Endothelial cell of umbilical vein (primary cell): ENCODE measurements at regions not wholly inside any gene's neighbourhood (a gene's known extent, or its start where the extent isn't known, plus 50 kb on each side); places are given as distances from the start of the nearest gene placed in this dataset.

Source experiments
- BruUV-seq: library from RNA; stranded (reverse); fragments of 400-500 nt; replicated peaks from 2 replicates; lab custom pipeline; 2021; lab: Mats Ljungman, UMichigan
- CTCF ChIA-PET: fragments of 300-600, 350-600 bp; sonication (Branson Sonifier 250); formaldehyde crosslinking; loops from one replicate; lab custom pipeline; 2021; ENCODE audit warnings: antibody characterized with exemption, inconsistent platforms; lab: Charles Lee
- POLR2A ChIA-PET: fragments of 300-600, 350-600 bp; sonication (Branson Sonifier 250); formaldehyde crosslinking; loops from one replicate; lab custom pipeline; 2021; ENCODE audit warnings: antibody characterized with exemption, inconsistent platforms; lab: Charles Lee
- DNase-seq: peaks from one replicate; pipeline ENCODE4 v3.0.0-alpha.2; 2011; ENCODE audit warnings: low read depth, low spot score
- FAIRE-seq: peaks from 2 replicates; lab custom pipeline; 2011; peaks lifted over from hg19 to GRCh38; lab: Jason Lieb, UNC
- H2AFZ ChIP-seq: 2 replicates; pipeline ENCODE4 v1.6.0; 2012; ENCODE audit warnings: low read depth, low read length, control low read depth, inconsistent platforms
- H3K27ac ChIP-seq: 2 replicates; pipeline ENCODE4 v1.5.1; 2011; ENCODE audit warnings: low read depth, mild to moderate bottlenecking, control low read depth, low read length, moderate library complexity; ENCODE audit not compliant: insufficient read depth
- H3K27me3 ChIP-seq, 2 experiments: 2 replicates each; pipeline versions ENCODE4 v1.6.0 to v1.6.1; 2011; ENCODE audit warnings: low read length in 2 of 2, mixed read lengths in 1 of 2; ENCODE audit not compliant: control insufficient read depth in 2 of 2, insufficient read depth in 2 of 2
- H3K36me3 ChIP-seq, 2 experiments: 2 replicates in 1 of 2; 3 replicates in 1 of 2; pipeline ENCODE4 v1.5.1; 2011; ENCODE audit warnings: low read length in 2 of 2, mild to moderate bottlenecking in 1 of 2, moderate library complexity in 1 of 2; ENCODE audit not compliant: control insufficient read depth in 2 of 2, insufficient read depth in 2 of 2; ENCODE audit errors: extremely low read depth in 1 of 2
- H3K4me1 ChIP-seq: 3 replicates; pipeline ENCODE4 v1.5.1; 2011; ENCODE audit warnings: mild to moderate bottlenecking, low read length; ENCODE audit not compliant: control insufficient read depth, insufficient read depth; ENCODE audit errors: extremely low read depth
- H3K4me2 ChIP-seq: 2 replicates; pipeline ENCODE4 v1.6.1; 2011; ENCODE audit warnings: low read length, control low read depth, mixed read lengths; ENCODE audit not compliant: insufficient read depth
- H3K4me3 ChIP-seq, 3 experiments: fragments of 200-600 bp in 1 of 3; sonication (generic), shearing (Covaris generic) in 1 of 3; replicated peaks in 1 of 3; 2 replicates each; pipeline ENCODE4 v1.5.1; 2011 to 2016; ENCODE audit warnings: control low read depth in 3 of 3, low read length in 3 of 3, mild to moderate bottlenecking in 2 of 3, inconsistent platforms in 1 of 3, low read depth in 1 of 3, moderate library complexity in 1 of 3; ENCODE audit not compliant: insufficient read depth in 1 of 3
- H3K79me2 ChIP-seq: 2 replicates; pipeline ENCODE4 v1.6.0; 2012; ENCODE audit warnings: low read length, inconsistent platforms; ENCODE audit not compliant: control insufficient read depth, insufficient read depth
- H3K9ac ChIP-seq: replicated peaks from 2 replicates; pipeline ENCODE3; 2011; ENCODE audit warnings: low read length, control low read depth; ENCODE audit not compliant: insufficient read depth; ENCODE audit errors: extremely low read depth
- H3K9me1 ChIP-seq: replicated peaks from 3 replicates; pipeline ENCODE4 v1.6.0; 2011; ENCODE audit warnings: mild to moderate bottlenecking, low read length; ENCODE audit not compliant: control insufficient read depth, insufficient read depth; ENCODE audit errors: extremely low read depth
- H3K9me3 ChIP-seq: replicated peaks from 2 replicates; pipeline ENCODE4 v1.5.1; 2012; ENCODE audit warnings: low read length, inconsistent platforms; ENCODE audit not compliant: control insufficient read depth, insufficient read depth
- H4K20me1 ChIP-seq: replicated peaks from 2 replicates; pipeline ENCODE3; 2011; ENCODE audit warnings: mild to moderate bottlenecking, low read length; ENCODE audit not compliant: control insufficient read depth, insufficient read depth; ENCODE audit errors: extremely low read depth
- EZH2 ChIP-seq: IDR thresholded peaks from 2 replicates; pipeline ENCODE4 v1.6.1; 2012; ENCODE audit warnings: borderline replicate concordance, low read depth, mild to moderate bottlenecking, moderate library complexity, low read length, inconsistent platforms; ENCODE audit not compliant: severe bottlenecking
- FOS ChIP-seq: IDR thresholded peaks from 2 replicates; pipeline ENCODE4 v1.6.1; 2011; ENCODE audit warnings: mild to moderate bottlenecking, low read length, moderate library complexity, borderline replicate concordance; ENCODE audit not compliant: insufficient read depth
- GATA2 ChIP-seq: IDR thresholded peaks from 2 replicates; pipeline ENCODE4 v1.7.0; 2011; ENCODE audit warnings: low read depth, mild to moderate bottlenecking, moderate library complexity, mixed read lengths, low read length; ENCODE audit not compliant: insufficient read length, insufficient read depth
- JUN ChIP-seq: IDR thresholded peaks from 2 replicates; pipeline ENCODE4 v1.6.1; 2011; ENCODE audit warnings: borderline replicate concordance, low read depth; ENCODE audit not compliant: insufficient read length, insufficient read depth
- MAX ChIP-seq: IDR thresholded peaks from 2 replicates; pipeline ENCODE4 v1.6.1; 2011; ENCODE audit not compliant: insufficient read depth, insufficient read length
- MYC ChIP-seq: IDR thresholded peaks from one replicate; pipeline ENCODE4 v1.6.1; 2011; ENCODE audit warnings: mild to moderate bottlenecking, low read depth, low read length
- POLR2A ChIP-seq: IDR thresholded peaks from 2 replicates; pipeline ENCODE4 v1.6.1; 2012; ENCODE audit warnings: low read depth, mild to moderate bottlenecking, control low read depth, low read length
- POLR2AphosphoS5 ChIP-seq: IDR thresholded peaks from 2 replicates; pipeline ENCODE4 v1.6.1; 2012; ENCODE audit warnings: low read depth, mild to moderate bottlenecking, control low read depth, low read length, moderate library complexity; ENCODE audit not compliant: insufficient read depth
- dilution Hi-C: fragments of 300-500 bp; cut with MboI; formaldehyde crosslinking; loops from one replicate; pipeline ENCODE4 v1.15.0; 2019; ENCODE audit warnings: low sequenced_read_pairs; ENCODE audit not compliant: extremely low pct_ligation_motif_present
- intact Hi-C: fragments of 100-400 bp; cut with micrococcal nuclease; formaldehyde crosslinking; loops from one replicate; pipeline ENCODE4 v1.10.0; 2022
- TF ChIP-seq, protein P1 (sequence below), 2 donors: IDR thresholded peaks; 1 replicate in 1 of 2; 2 replicates in 1 of 2; pipeline ENCODE4 v1.5.1; 2011; ENCODE audit warnings: low read length in 2 of 2, mild to moderate bottlenecking in 2 of 2, moderate library complexity in 2 of 2, control low read depth in 1 of 2, inconsistent platforms in 1 of 2, low read depth in 1 of 2; ENCODE audit not compliant: insufficient read depth in 1 of 2; ENCODE audit errors: extremely low read depth in 1 of 2

DNA sequence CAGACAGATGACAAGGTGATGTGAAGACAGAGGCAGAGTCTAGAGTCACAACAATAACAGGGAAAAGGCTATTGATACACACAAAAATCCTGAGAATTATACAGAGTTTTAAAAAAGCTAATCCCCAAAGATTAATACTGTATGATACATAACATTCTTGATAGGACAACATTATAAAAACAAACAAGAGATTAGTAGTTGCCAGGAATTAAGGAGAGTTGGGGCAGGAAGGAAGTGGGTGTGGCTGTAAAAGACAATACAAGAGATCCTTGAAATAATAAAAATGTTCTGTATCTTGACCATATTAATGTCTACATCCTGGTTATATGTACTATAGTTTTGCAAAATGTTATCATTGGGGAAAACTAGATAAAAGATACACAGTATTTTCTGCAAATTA lies 309.5 kb upstream of the PMFBP1 start:
- H3K4me2 ChIP-seq, result peak overlapping the region; percentile 64
- POLR2A ChIA-PET, result no interaction called here
- CTCF ChIA-PET, result interaction anchor here (0.9 to 1.7 kb wide), 4 partner anchors 10 to 239 kb away, joined by 3 to 5 read pairs (median 4); no protein-coding TSS in a partner anchor
- H2AFZ ChIP-seq, result no peak overlapping the region
- no peaks in the 10 kb centered on the region for H3K9me3 ChIP-seq
- TF ChIP-seq POLR2AphosphoS5, result no peak
- TF ChIP-seq GATA2, result peak; percentile 51
- H3K9me1 ChIP-seq, result no peaks in the 10 kb centered on the region
- peak overlapping the region; percentile 29 for H3K9ac ChIP-seq
- DNase-seq (peak; percentile 73), FAIRE-seq (peak; percentile 75)
- BruUV-seq, result no TSS peak
- intact Hi-C loops (loop anchor here (1.0 kb wide), 1 partner anchor 190 kb away; no protein-coding TSS in a partner anchor), dilution Hi-C loops (no loop called here)
- no peaks in the 10 kb centered on the region for H3K79me2 ChIP-seq
- H3K27me3 ChIP-seq, result no peaks in the 10 kb centered on the region
- no peaks in the 10 kb centered on the region for H4K20me1 ChIP-seq
- peak overlapping the region; percentile 55 for H3K27ac ChIP-seq
- peaks cover 27% of the 10 kb centered on the region for H3K4me1 ChIP-seq
- no peak overlapping the region for H3K4me3 ChIP-seq
- no peaks in the 10 kb centered on the region for H3K36me3 ChIP-seq

DNA sequence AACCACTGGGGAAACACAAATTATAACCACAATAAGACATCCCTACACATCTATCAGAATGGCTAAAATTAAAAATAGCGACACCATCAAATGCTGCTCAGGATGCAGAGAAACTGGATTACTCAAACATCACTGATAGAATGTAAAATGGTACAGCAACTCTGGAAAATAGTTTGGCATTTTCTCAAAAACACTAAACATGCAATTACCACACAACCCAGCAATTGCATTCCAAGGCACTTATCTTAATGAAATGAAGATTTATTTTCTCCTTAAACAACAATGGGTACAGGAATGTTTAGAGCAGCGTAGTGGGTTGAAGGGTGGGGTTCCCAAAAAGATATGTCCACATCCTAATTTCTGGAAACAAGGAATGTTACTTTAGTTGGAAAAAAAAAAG lies 309.0 kb upstream of the PMFBP1 start:
- ChIA-PET CTCF (interaction anchor here (1.0 to 1.7 kb wide), 3 partner anchors 14 to 239 kb away, joined by 3 to 5 read pairs (median 4); no protein-coding TSS in a partner anchor), POLR2A (no interaction called here)
- no peak overlapping the region for H2AFZ ChIP-seq
- H3K4me3 ChIP-seq, result no peak overlapping the region
- peak overlapping the region; percentile 64 for H3K4me2 ChIP-seq
- DNase-seq, result peak; percentile 29
- H3K27ac ChIP-seq, result peak overlapping the region; percentile 55
- dilution Hi-C loops, result no loop called here
- no peaks in the 10 kb centered on the region for H3K27me3 ChIP-seq
- intact Hi-C loops, result loop anchor here (1.0 kb wide), 1 partner anchor 190 kb away; no protein-coding TSS in a partner anchor
- TF ChIP-seq, protein P1, sequence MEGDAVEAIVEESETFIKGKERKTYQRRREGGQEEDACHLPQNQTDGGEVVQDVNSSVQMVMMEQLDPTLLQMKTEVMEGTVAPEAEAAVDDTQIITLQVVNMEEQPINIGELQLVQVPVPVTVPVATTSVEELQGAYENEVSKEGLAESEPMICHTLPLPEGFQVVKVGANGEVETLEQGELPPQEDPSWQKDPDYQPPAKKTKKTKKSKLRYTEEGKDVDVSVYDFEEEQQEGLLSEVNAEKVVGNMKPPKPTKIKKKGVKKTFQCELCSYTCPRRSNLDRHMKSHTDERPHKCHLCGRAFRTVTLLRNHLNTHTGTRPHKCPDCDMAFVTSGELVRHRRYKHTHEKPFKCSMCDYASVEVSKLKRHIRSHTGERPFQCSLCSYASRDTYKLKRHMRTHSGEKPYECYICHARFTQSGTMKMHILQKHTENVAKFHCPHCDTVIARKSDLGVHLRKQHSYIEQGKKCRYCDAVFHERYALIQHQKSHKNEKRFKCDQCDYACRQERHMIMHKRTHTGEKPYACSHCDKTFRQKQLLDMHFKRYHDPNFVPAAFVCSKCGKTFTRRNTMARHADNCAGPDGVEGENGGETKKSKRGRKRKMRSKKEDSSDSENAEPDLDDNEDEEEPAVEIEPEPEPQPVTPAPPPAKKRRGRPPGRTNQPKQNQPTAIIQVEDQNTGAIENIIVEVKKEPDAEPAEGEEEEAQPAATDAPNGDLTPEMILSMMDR (IDR thresholded peaks at IDR 0.05; ENCODE audit: extremely low read depth in 1 of 2, insufficient read depth in 1 of 2, low read depth in 1 of 2, low read length in 2 of 2), result no peak
- TF ChIP-seq MYC, result no peak
- TF ChIP-seq POLR2A, result no peak
- no peak for TF ChIP-seq MAX
- no peak for TF ChIP-seq GATA2
- TF ChIP-seq JUN, result no peak
- no peak for TF ChIP-seq FOS
- no peak for TF ChIP-seq EZH2
- no peak for TF ChIP-seq POLR2AphosphoS5
- H3K9ac ChIP-seq, result no peak overlapping the region
- no peaks in the 10 kb centered on the region for H3K9me3 ChIP-seq
- H4K20me1 ChIP-seq, result no peaks in the 10 kb centered on the region
- H3K4me1 ChIP-seq, result peaks cover 27% of the 10 kb centered on the region
- no peak for FAIRE-seq
- no peaks in the 10 kb centered on the region for H3K36me3 ChIP-seq
- H3K9me1 ChIP-seq, result no peaks in the 10 kb centered on the region
- no TSS peak for BruUV-seq
- no peaks in the 10 kb centered on the region for H3K79me2 ChIP-seq
